H1 (cell line): ENCODE measurements at regions not wholly inside any gene's neighbourhood (a gene's known extent, or its start where the extent isn't known, plus 50 kb on each side); places are given as distances from the start of the nearest gene placed in this dataset.

Experiments
- CTCF ChIA-PET: fragments of 300-600 bp; sonication (Branson Sonifier 250); formaldehyde crosslinking; loops from one replicate; lab custom pipeline; 2021; ENCODE audit not compliant: partially characterized antibody; lab: Charles Lee
- POLR2A ChIA-PET: fragments of 300-600 bp; sonication (Branson Sonifier 250); formaldehyde crosslinking; loops from one replicate; lab custom pipeline; 2021; ENCODE audit warnings: inconsistent platforms; ENCODE audit not compliant: partially characterized antibody; lab: Charles Lee
- DNase-seq, 2 experiments: peaks; one replicate each; pipeline versions ENCODE4 v3.0.0 to v3.0.0-alpha.2; 2010 to 2022; ENCODE audit warnings: low spot score in 2 of 2, low read depth in 1 of 2, mixed read lengths in 1 of 2
- FAIRE-seq: peaks from 2 replicates; lab custom pipeline; 2011; peaks lifted over from hg19 to GRCh38; lab: Jason Lieb, UNC
- H2AFZ ChIP-seq: 2 replicates; pipeline ENCODE4 v1.8.1; 2012; ENCODE audit warnings: low read length, inconsistent platforms
- H2AK5ac ChIP-seq: 2 replicates; pipeline ENCODE4 v1.6.1; 2013; ENCODE audit warnings: low read depth, low read length
- H2BK120ac ChIP-seq: replicated peaks from 2 replicates; pipeline ENCODE3; 2013; ENCODE audit warnings: low read depth, low read length, inconsistent platforms
- H2BK12ac ChIP-seq: 2 replicates; pipeline ENCODE4 v1.6.1; 2013; ENCODE audit warnings: low read depth, low read length
- H2BK15ac ChIP-seq: 2 replicates; pipeline ENCODE4 v1.6.1; 2013; ENCODE audit warnings: low read length
- H2BK20ac ChIP-seq: 2 replicates; pipeline ENCODE4 v1.6.1; 2013; ENCODE audit warnings: low read length
- H2BK5ac ChIP-seq: 2 replicates; pipeline ENCODE4 v1.6.1; 2013; ENCODE audit warnings: low read depth, low read length
- H3K14ac ChIP-seq: 2 replicates; pipeline ENCODE4 v1.6.1; 2013; ENCODE audit warnings: inconsistent platforms; ENCODE audit not compliant: insufficient read length
- H3K18ac ChIP-seq: 2 replicates; pipeline ENCODE4 v1.6.1; 2013; ENCODE audit warnings: low read length; ENCODE audit errors: extremely low read depth
- H3K23ac ChIP-seq: 2 replicates; pipeline ENCODE4 v1.6.1; 2013; ENCODE audit warnings: inconsistent platforms; ENCODE audit not compliant: insufficient read length
- H3K23me2 ChIP-seq: 2 replicates; pipeline ENCODE4 v1.6.1; 2013; ENCODE audit warnings: low read depth, low read length
- H3K27ac ChIP-seq: 2 replicates; pipeline ENCODE4 v1.6.1; 2011; ENCODE audit warnings: low read depth, low read length, inconsistent platforms
- H3K27me3 ChIP-seq, 4 experiments: replicated peaks in 1 of 4; 1 replicate in 1 of 4; 2 replicates in 3 of 4; pipeline versions ENCODE4 v1.6.1 to v1.8.1; 2011 to 2013; ENCODE audit warnings: low read length in 3 of 4, mild to moderate bottlenecking in 3 of 4, inconsistent platforms in 2 of 4, mixed read lengths in 2 of 4, moderate library complexity in 1 of 4; ENCODE audit not compliant: control insufficient read depth in 3 of 4, insufficient read depth in 3 of 4; ENCODE audit errors: extremely low read depth in 1 of 4
- H3K36me3 ChIP-seq, 4 experiments: 2 replicates each; pipeline versions ENCODE4 v1.6.1 to v1.8.1; 2011 to 2013; ENCODE audit warnings: mild to moderate bottlenecking in 4 of 4, low read length in 3 of 4, moderate library complexity in 2 of 4, control low read depth in 1 of 4, inconsistent platforms in 1 of 4; ENCODE audit not compliant: insufficient read depth in 4 of 4, control insufficient read depth in 2 of 4
- H3K4ac ChIP-seq: replicated peaks from 2 replicates; pipeline ENCODE3; 2013; ENCODE audit warnings: low read length, low read depth, mixed read lengths, inconsistent platforms; ENCODE audit not compliant: insufficient read length
- H3K4me1 ChIP-seq, 4 experiments: replicated peaks in 1 of 4; 1 replicate in 1 of 4; 2 replicates in 3 of 4; pipeline versions ENCODE4 v1.6.1 to v1.8.1; 2011 to 2013; ENCODE audit warnings: low read length in 3 of 4, inconsistent platforms in 2 of 4, mixed read lengths in 1 of 4; ENCODE audit not compliant: insufficient read depth in 4 of 4, control insufficient read depth in 3 of 4
- H3K4me2 ChIP-seq, 2 experiments: 2 replicates each; pipeline versions ENCODE4 v1.6.1 to v1.8.1; 2011 to 2013; ENCODE audit warnings: low read depth in 2 of 2, low read length in 2 of 2, control low read depth in 1 of 2, inconsistent platforms in 1 of 2, mild to moderate bottlenecking in 1 of 2; ENCODE audit not compliant: insufficient read depth in 1 of 2
- H3K4me3 ChIP-seq, 4 experiments: fragments of 200-600, 300-600 bp in 1 of 4; sonication (generic), shearing (Covaris generic), sonication (Bioruptor Twin) in 1 of 4; 2 replicates each; pipeline versions ENCODE4 v1.5.1 to v1.8.1; 2011 to 2016; ENCODE audit warnings: low read length in 4 of 4, low read depth in 3 of 4, control low read depth in 2 of 4, inconsistent platforms in 2 of 4, mild to moderate bottlenecking in 2 of 4, mixed read lengths in 1 of 4, moderate library complexity in 1 of 4; ENCODE audit not compliant: insufficient read depth in 2 of 4; ENCODE audit errors: extremely low read depth in 1 of 4
- H3K56ac ChIP-seq: replicated peaks from 2 replicates; pipeline ENCODE3; 2013; ENCODE audit warnings: low read depth, mild to moderate bottlenecking, mixed read lengths, low read length, inconsistent platforms; ENCODE audit not compliant: insufficient read length
- H3K79me1 ChIP-seq: 2 replicates; pipeline ENCODE4 v1.6.1; 2013; ENCODE audit warnings: low read depth, low read length, control low read depth
- H3K79me2 ChIP-seq, 2 experiments: 2 replicates each; pipeline versions ENCODE4 v1.6.1 to v1.8.1; 2012 to 2013; ENCODE audit warnings: low read length in 2 of 2, mild to moderate bottlenecking in 2 of 2, inconsistent platforms in 1 of 2; ENCODE audit not compliant: insufficient read depth in 2 of 2, control insufficient read depth in 1 of 2
- H3K9ac ChIP-seq, 4 experiments: replicated peaks in 1 of 4; 1 replicate in 1 of 4; 2 replicates in 3 of 4; pipeline versions ENCODE4 v1.6.1 to v1.8.1; 2011 to 2013; ENCODE audit warnings: low read depth in 3 of 4, low read length in 3 of 4, control low read depth in 2 of 4, mild to moderate bottlenecking in 2 of 4, moderate library complexity in 2 of 4, inconsistent platforms in 1 of 4; ENCODE audit errors: extremely low read depth in 1 of 4
- H3K9me3 ChIP-seq, 2 experiments: 2 replicates each; pipeline versions ENCODE4 v1.6.1 to v1.8.1; 2012 to 2013; ENCODE audit warnings: mild to moderate bottlenecking in 2 of 2, moderate library complexity in 2 of 2, control low read depth in 1 of 2, inconsistent platforms in 1 of 2, low read depth in 1 of 2, low read length in 1 of 2, mixed read lengths in 1 of 2; ENCODE audit not compliant: insufficient read depth in 2 of 2
- H4K20me1 ChIP-seq, 2 experiments: replicated peaks in 1 of 2; 2 replicates each; pipeline versions ENCODE3 to v1.8.1; 2011 to 2013; ENCODE audit warnings: inconsistent platforms in 2 of 2, low read length in 2 of 2, mild to moderate bottlenecking in 1 of 2; ENCODE audit not compliant: insufficient read depth in 2 of 2, control insufficient read depth in 1 of 2
- H4K5ac ChIP-seq: 2 replicates; pipeline ENCODE4 v1.6.1; 2013; ENCODE audit warnings: low read length, low read depth, mixed read lengths, inconsistent platforms; ENCODE audit not compliant: insufficient read length
- H4K8ac ChIP-seq: 2 replicates; pipeline ENCODE4 v1.8.0; 2013; ENCODE audit warnings: mild to moderate bottlenecking, moderate library complexity, low read length, inconsistent platforms; ENCODE audit not compliant: insufficient read depth; ENCODE audit errors: extremely low read depth
- H4K91ac ChIP-seq: replicated peaks from 2 replicates; pipeline ENCODE3; 2013; ENCODE audit warnings: low read length, mixed read lengths, inconsistent platforms; ENCODE audit not compliant: insufficient read length
- ASH2L ChIP-seq: fragments of 200-600, 300-600 bp; sonication (generic); IDR thresholded peaks from one replicate; pipeline ENCODE4 v1.7.1; 2017; ENCODE audit warnings: low read length
- BCL11A ChIP-seq, 2 experiments: IDR thresholded peaks; one replicate each; pipeline ENCODE4 v1.6.1; 2011; ENCODE audit warnings: low read depth in 2 of 2, low read length in 2 of 2, mild to moderate bottlenecking in 2 of 2
- GTF2F1 ChIP-seq: IDR thresholded peaks from 2 replicates; pipeline ENCODE4 v1.6.1; 2012; ENCODE audit warnings: low read depth, low read length, improper control_type of control experiment, borderline replicate concordance
- JUN ChIP-seq: IDR thresholded peaks from 2 replicates; pipeline ENCODE4 v1.6.1; 2011; ENCODE audit warnings: low read depth, mild to moderate bottlenecking, improper control_type of control experiment, low read length
- SP4 ChIP-seq: IDR thresholded peaks from 2 replicates; pipeline ENCODE4 v1.6.1; 2012; ENCODE audit warnings: low read length, inconsistent platforms
- SUZ12 ChIP-seq: fragments of 200-600 bp; sonication (generic); IDR thresholded peaks from 2 replicates; pipeline ENCODE4 v1.6.1; 2012; ENCODE audit warnings: mild to moderate bottlenecking, inconsistent platforms, low read length, moderate library complexity, mixed read lengths
- WGBS, 2 experiments: shearing (Covaris generic) in 1 of 2; methylation state at CpG; one replicate each; pipeline versions ENCODE4 v1.1.6 to v1.1.7; 2013 to 2015; ENCODE audit warnings: low lambda C conversion rate in 2 of 2, mixed read lengths in 2 of 2, inconsistent platforms in 1 of 2, low coverage in 1 of 2, missing lambda C conversion rate in 1 of 2; ENCODE audit not compliant: insufficient replicate concordance in 2 of 2, insufficient coverage in 1 of 2, insufficient read length in 1 of 2; ENCODE audit errors: extremely low coverage in 1 of 2, missing lambda C conversion rate in 1 of 2; 5-methylcytosine and 5-hydroxymethylcytosine counted together

- no peak overlapping the region for H2BK120ac ChIP-seq
- no peak overlapping the region for H2BK15ac ChIP-seq
- no peak overlapping the region for H3K9ac ChIP-seq
- H3K18ac ChIP-seq: no peak overlapping the region
- no peak overlapping the region for H3K4ac ChIP-seq
- H2AK5ac ChIP-seq: no peak overlapping the region
- H4K91ac ChIP-seq: no peak overlapping the region
- H3K14ac ChIP-seq: no peak overlapping the region
- no peaks in the 10 kb centered on the region for H3K79me1 ChIP-seq
- no peaks in the 10 kb centered on the region for H3K79me2 ChIP-seq
- H4K20me1 ChIP-seq: no peaks in the 10 kb centered on the region
- no peaks in the 10 kb centered on the region for H3K36me3 ChIP-seq
- H2BK20ac ChIP-seq: no peak overlapping the region
- H3K23me2 ChIP-seq: no peaks in the 10 kb centered on the region
- peak overlapping the region; percentile 25; the same call in 1 of the 2 replicates for H2AFZ ChIP-seq
- FAIRE-seq: peak; percentile 13
- H4K5ac ChIP-seq: no peak overlapping the region
- H4K8ac ChIP-seq: no peak overlapping the region
- no peak overlapping the region for H3K56ac ChIP-seq
- no peak overlapping the region for H3K23ac ChIP-seq
- H3K9me3 ChIP-seq: no peaks in the 10 kb centered on the region
- WGBS, 2 experiments: 53% methylated on average over 1 of the region's 1 CpG; no CpG with 5 or more reads in 1 of the 2 experiments
- ChIA-PET CTCF (interaction anchor here (0.7 to 2.3 kb wide), 3 partner anchors 14 to 86 kb away, joined by 3 to 5 read pairs (median 3); no protein-coding TSS in a partner anchor), POLR2A (no interaction called here)
- H3K4me2 ChIP-seq: no peak overlapping the region
- no peak overlapping the region for H3K27ac ChIP-seq
- H3K27me3 ChIP-seq: no peaks in the 10 kb centered on the region
- no peak for DNase-seq
- no peak overlapping the region for H2BK12ac ChIP-seq
- TF ChIP-seq ASH2L: no peak
- no peak for TF ChIP-seq SP4
- no peak for TF ChIP-seq GTF2F1
- no peak for TF ChIP-seq SUZ12
- TF ChIP-seq JUN: no peak
- no peak for TF ChIP-seq BCL11A (IDR thresholded peaks at IDR 0.05; ENCODE audit: low read depth in 2 of 2, low read length in 2 of 2)
- H3K4me3 ChIP-seq: no peak overlapping the region
- no peak overlapping the region for H2BK5ac ChIP-seq
- no peaks in the 10 kb centered on the region; a peak in 1 of 7 replicates for H3K4me1 ChIP-seq
These were observed 1552.1 kb upstream of the SEL1L start for GRCh38 chr14:83085725-83086124.
